HepG2 (cell line): ENCODE measurements at regions not wholly inside any gene's neighbourhood (a gene's known extent, or its start where the extent isn't known, plus 50 kb on each side); places are given as distances from the start of the nearest gene placed in this dataset.

Experiments used
- BRCA1 ChIP-seq: sonication (generic); formaldehyde crosslinking; IDR thresholded peaks from 2 replicates; pipeline ENCODE4 v1.4.0; 2020; ENCODE audit warnings: missing genetic modification reagents
- CBFB ChIP-seq: sonication (generic); formaldehyde crosslinking; IDR thresholded peaks from 2 replicates; pipeline ENCODE4 v1.4.0; 2020; ENCODE audit warnings: missing genetic modification reagents
- EZH2 ChIP-seq: conservative IDR thresholded peaks from 2 replicates; pipeline ENCODE4 v1.6.1; 2012; ENCODE audit warnings: mild to moderate bottlenecking, low read depth, low read length, moderate library complexity
- FOXP1 ChIP-seq, 2 experiments: fragments of 450-650 bp in 1 of 2; IDR thresholded peaks; 2 replicates each; pipeline ENCODE4 v1.6.1; 2017 to 2018; ENCODE audit warnings: antibody characterized with exemption in 1 of 2
- HDAC2 ChIP-seq: sonication (generic); formaldehyde crosslinking; IDR thresholded peaks from 2 replicates; pipeline ENCODE4 v1.4.0; 2020; ENCODE audit warnings: missing genetic modification reagents
- HOXA7 ChIP-seq: sonication (generic); formaldehyde crosslinking; IDR thresholded peaks from 2 replicates; pipeline ENCODE4 v1.8.1; 2022; ENCODE audit warnings: mild to moderate bottlenecking, missing genetic modification reagents, moderate library complexity
- MAZ ChIP-seq, 2 experiments: sonication (generic) in 1 of 2; formaldehyde crosslinking in 1 of 2; IDR thresholded peaks; 2 replicates each; pipeline versions ENCODE4 v1.5.0 to v1.6.1; 2012 to 2020; ENCODE audit warnings: low read depth in 2 of 2, mild to moderate bottlenecking in 2 of 2, borderline replicate concordance in 1 of 2, improper control_type of control experiment in 1 of 2, low read length in 1 of 2, missing genetic modification reagents in 1 of 2, moderate library complexity in 1 of 2
- POLR2A ChIP-seq, 2 experiments: IDR thresholded peaks; 2 replicates each; pipeline ENCODE4 v1.6.1; 2011; ENCODE audit warnings: low read depth in 2 of 2, low read length in 2 of 2, mild to moderate bottlenecking in 1 of 2, moderate library complexity in 1 of 2; ENCODE audit not compliant: insufficient read depth in 1 of 2
- RAD21 ChIP-seq: fragments of 450-650 bp; formaldehyde crosslinking; IDR thresholded peaks from 2 replicates; pipeline ENCODE4 v1.5.0; 2020; ENCODE audit warnings: mild to moderate bottlenecking
- ZNF761 ChIP-seq: sonication (generic); formaldehyde crosslinking; conservative IDR thresholded peaks from 2 replicates; pipeline ENCODE4 v1.4.0; 2020; ENCODE audit warnings: mild to moderate bottlenecking, missing genetic modification reagents
- TF ChIP-seq, protein P1 (sequence below): sonication (generic); formaldehyde crosslinking; IDR thresholded peaks from 2 replicates; pipeline ENCODE4 v1.5.0; 2020; ENCODE audit warnings: mild to moderate bottlenecking, missing genetic modification reagents, moderate library complexity
- TF ChIP-seq, protein P2 (sequence below): sonication (generic); formaldehyde crosslinking; IDR thresholded peaks from 2 replicates; pipeline ENCODE4 v1.4.0; 2020; ENCODE audit warnings: low read depth, missing genetic modification reagents

DNA sequence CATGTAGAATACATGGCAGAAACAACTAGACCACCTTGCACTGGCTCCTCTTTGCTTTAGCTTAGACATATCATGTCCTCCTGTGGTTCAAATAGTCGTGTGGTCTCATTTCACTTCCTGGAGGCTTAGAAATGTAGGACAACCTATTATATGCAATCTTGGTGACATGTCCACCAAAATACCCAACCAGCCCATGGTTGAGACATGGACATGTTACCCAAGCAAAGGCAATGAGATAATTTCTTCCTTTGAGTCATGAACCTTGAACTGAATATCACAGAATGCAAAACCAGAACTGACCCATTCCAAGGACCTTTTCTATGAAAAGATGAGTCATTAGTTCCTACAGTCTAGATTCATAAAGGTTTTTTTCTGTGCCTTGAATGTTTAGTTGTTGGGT lies 309.0 kb upstream of the MDFIC2 start:
- TF ChIP-seq BRCA1 (no peak), MAZ (IDR thresholded peaks at IDR 0.05; ENCODE audit: borderline replicate concordance, low read depth, low read length) (no peak), MAZ (CRISPR knock-in tag; IDR thresholded peaks at IDR 0.05; ENCODE audit: low read depth) (no peak), EZH2 (no peak), HOXA7 (no peak), FOXP1 (IDR thresholded peaks at IDR 0.05) (no peak), FOXP1 (CRISPR knock-in tag; IDR thresholded peaks at IDR 0.05) (no peak), ZNF761 (CRISPR knock-in tag) (no peak), CBFB (CRISPR knock-in tag) (no peak), POLR2A (IDR thresholded peaks at IDR 0.05; ENCODE audit: insufficient read depth in 1 of 2, low read depth in 2 of 2, low read length in 2 of 2) (no peak), HDAC2 (CRISPR knock-in tag) (no peak), RAD21 (CRISPR knock-in tag) (no peak)
- TF ChIP-seq, protein P1, sequence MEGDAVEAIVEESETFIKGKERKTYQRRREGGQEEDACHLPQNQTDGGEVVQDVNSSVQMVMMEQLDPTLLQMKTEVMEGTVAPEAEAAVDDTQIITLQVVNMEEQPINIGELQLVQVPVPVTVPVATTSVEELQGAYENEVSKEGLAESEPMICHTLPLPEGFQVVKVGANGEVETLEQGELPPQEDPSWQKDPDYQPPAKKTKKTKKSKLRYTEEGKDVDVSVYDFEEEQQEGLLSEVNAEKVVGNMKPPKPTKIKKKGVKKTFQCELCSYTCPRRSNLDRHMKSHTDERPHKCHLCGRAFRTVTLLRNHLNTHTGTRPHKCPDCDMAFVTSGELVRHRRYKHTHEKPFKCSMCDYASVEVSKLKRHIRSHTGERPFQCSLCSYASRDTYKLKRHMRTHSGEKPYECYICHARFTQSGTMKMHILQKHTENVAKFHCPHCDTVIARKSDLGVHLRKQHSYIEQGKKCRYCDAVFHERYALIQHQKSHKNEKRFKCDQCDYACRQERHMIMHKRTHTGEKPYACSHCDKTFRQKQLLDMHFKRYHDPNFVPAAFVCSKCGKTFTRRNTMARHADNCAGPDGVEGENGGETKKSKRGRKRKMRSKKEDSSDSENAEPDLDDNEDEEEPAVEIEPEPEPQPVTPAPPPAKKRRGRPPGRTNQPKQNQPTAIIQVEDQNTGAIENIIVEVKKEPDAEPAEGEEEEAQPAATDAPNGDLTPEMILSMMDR, result no peak
- TF ChIP-seq, protein P2, sequence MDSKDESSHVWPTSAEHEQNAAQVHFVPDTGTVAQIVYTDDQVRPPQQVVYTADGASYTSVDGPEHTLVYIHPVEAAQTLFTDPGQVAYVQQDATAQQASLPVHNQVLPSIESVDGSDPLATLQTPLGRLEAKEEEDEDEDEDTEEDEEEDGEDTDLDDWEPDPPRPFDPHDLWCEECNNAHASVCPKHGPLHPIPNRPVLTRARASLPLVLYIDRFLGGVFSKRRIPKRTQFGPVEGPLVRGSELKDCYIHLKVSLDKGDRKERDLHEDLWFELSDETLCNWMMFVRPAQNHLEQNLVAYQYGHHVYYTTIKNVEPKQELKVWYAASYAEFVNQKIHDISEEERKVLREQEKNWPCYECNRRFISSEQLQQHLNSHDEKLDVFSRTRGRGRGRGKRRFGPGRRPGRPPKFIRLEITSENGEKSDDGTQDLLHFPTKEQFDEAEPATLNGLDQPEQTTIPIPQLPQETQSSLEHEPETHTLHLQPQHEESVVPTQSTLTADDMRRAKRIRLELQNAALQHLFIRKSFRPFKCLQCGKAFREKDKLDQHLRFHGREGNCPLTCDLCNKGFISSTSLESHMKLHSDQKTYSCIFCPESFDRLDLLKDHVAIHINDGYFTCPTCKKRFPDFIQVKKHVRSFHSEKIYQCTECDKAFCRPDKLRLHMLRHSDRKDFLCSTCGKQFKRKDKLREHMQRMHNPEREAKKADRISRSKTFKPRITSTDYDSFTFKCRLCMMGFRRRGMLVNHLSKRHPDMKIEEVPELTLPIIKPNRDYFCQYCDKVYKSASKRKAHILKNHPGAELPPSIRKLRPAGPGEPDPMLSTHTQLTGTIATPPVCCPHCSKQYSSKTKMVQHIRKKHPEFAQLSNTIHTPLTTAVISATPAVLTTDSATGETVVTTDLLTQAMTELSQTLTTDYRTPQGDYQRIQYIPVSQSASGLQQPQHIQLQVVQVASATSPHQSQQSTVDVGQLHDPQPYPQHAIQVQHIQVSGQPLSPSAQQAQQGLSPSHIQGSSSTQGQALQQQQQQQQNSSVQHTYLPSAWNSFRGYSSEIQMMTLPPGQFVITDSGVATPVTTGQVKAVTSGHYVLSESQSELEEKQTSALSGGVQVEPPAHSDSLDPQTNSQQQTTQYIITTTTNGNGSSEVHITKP, result no peak
